ENCODE measurements at regions not wholly inside any gene's neighbourhood (a gene's known extent, or its start where the extent isn't known, plus 50 kb on each side); places are given as distances from the start of the nearest gene placed in this dataset.

- Histone ChIP-seq H3K4me1 (ENCODE audit: insufficient read depth, low read length) (peaks cover 5% of the 10 kb centered on the region; the same call in 1 of the 2 replicates), H3K36me3 (ENCODE audit: insufficient read depth, low read depth, low read length) (no peaks in the 10 kb centered on the region), H3K27ac (ENCODE audit: low read length) (no peak overlapping the region), H3K9ac (ENCODE audit: low read depth, low read length) (no peak overlapping the region), H3K9me3 (ENCODE audit: insufficient read depth, low read depth, low read length) (no peaks in the 10 kb centered on the region), H3K4me3 (ENCODE audit: low read length) (no peak overlapping the region), H3K27me3 (ENCODE audit: insufficient read depth, low read length) (peaks cover 18% of the 10 kb centered on the region; the same call in 1 of the 2 replicates)
These were observed 65.2 kb upstream of the TRABD2B start for GRCh38 chr1:48062353-48062752.

- Histone ChIP-seq H3K27me3 (ENCODE audit: insufficient read depth, low read length) (peaks cover 24% of the 10 kb centered on the region), H3K4me1 (ENCODE audit: insufficient read depth, low read length) (peaks cover 5% of the 10 kb centered on the region; the same call in 1 of the 2 replicates), H3K27ac (ENCODE audit: low read length) (no peak overlapping the region), H3K4me3 (ENCODE audit: low read length) (no peak overlapping the region), H3K9ac (ENCODE audit: low read depth, low read length) (no peak overlapping the region), H3K9me3 (ENCODE audit: insufficient read depth, low read depth, low read length) (no peaks in the 10 kb centered on the region), H3K36me3 (ENCODE audit: insufficient read depth, low read depth, low read length) (no peaks in the 10 kb centered on the region)
These were observed 64.3 kb upstream of the TRABD2B start for GRCh38 chr1:48061162-48062136.

GRCh38 chr1:48059289-48059688 lies 62.1 kb upstream of the TRABD2B start:
- H3K27me3 ChIP-seq (ENCODE audit: insufficient read depth, low read length), result peaks cover 36% of the 10 kb centered on the region
- no peak overlapping the region for H3K27ac ChIP-seq (ENCODE audit: low read length)
- no peak overlapping the region for H3K9ac ChIP-seq (ENCODE audit: low read depth, low read length)
- H3K36me3 ChIP-seq (ENCODE audit: insufficient read depth, low read depth, low read length), result no peaks in the 10 kb centered on the region
- no peak overlapping the region for H3K4me3 ChIP-seq (ENCODE audit: low read length)
- no peaks in the 10 kb centered on the region for H3K9me3 ChIP-seq (ENCODE audit: insufficient read depth, low read depth, low read length)
- H3K4me1 ChIP-seq (ENCODE audit: insufficient read depth, low read length), result peaks cover 5% of the 10 kb centered on the region; the same call in 1 of the 2 replicates

- Histone ChIP-seq H3K4me3 (ENCODE audit: low read length) (no peak overlapping the region), H3K36me3 (ENCODE audit: insufficient read depth, low read depth, low read length) (no peaks in the 10 kb centered on the region), H3K9me3 (ENCODE audit: insufficient read depth, low read depth, low read length) (no peaks in the 10 kb centered on the region), H3K9ac (ENCODE audit: low read depth, low read length) (no peak overlapping the region), H3K4me1 (ENCODE audit: insufficient read depth, low read length) (peaks cover 5% of the 10 kb centered on the region; the same call in 1 of the 2 replicates), H3K27ac (ENCODE audit: low read length) (no peak overlapping the region), H3K27me3 (ENCODE audit: insufficient read depth, low read length) (peaks cover 30% of the 10 kb centered on the region)
These were observed 61.2 kb upstream of the TRABD2B start for GRCh38 chr1:48058135-48059025.

GRCh38 chr1:48057249-48057648 lies 60.1 kb upstream of the TRABD2B start:
- Histone ChIP-seq H3K9me3 (ENCODE audit: insufficient read depth, low read depth, low read length) (no peaks in the 10 kb centered on the region), H3K27me3 (ENCODE audit: insufficient read depth, low read length) (peaks cover 27% of the 10 kb centered on the region), H3K36me3 (ENCODE audit: insufficient read depth, low read depth, low read length) (no peaks in the 10 kb centered on the region), H3K9ac (ENCODE audit: low read depth, low read length) (no peak overlapping the region), H3K27ac (ENCODE audit: low read length) (no peak overlapping the region), H3K4me3 (ENCODE audit: low read length) (no peak overlapping the region), H3K4me1 (ENCODE audit: insufficient read depth, low read length) (peaks cover 5% of the 10 kb centered on the region; the same call in 1 of the 2 replicates)

GRCh38 chr1:48055876-48056764 lies 58.9 kb upstream of the TRABD2B start:
- Histone ChIP-seq H3K4me3 (ENCODE audit: low read length) (no peak overlapping the region), H3K36me3 (ENCODE audit: insufficient read depth, low read depth, low read length) (no peaks in the 10 kb centered on the region), H3K9me3 (ENCODE audit: insufficient read depth, low read depth, low read length) (no peaks in the 10 kb centered on the region), H3K27me3 (ENCODE audit: insufficient read depth, low read length) (peaks cover 27% of the 10 kb centered on the region), H3K9ac (ENCODE audit: low read depth, low read length) (no peak overlapping the region), H3K4me1 (ENCODE audit: insufficient read depth, low read length) (peaks cover 5% of the 10 kb centered on the region; the same call in 1 of the 2 replicates), H3K27ac (ENCODE audit: low read length) (no peak overlapping the region)

GRCh38 chr1:48054232-48054631 lies 57.0 kb upstream of the TRABD2B start:
- Histone ChIP-seq H3K36me3 (ENCODE audit: insufficient read depth, low read depth, low read length) (no peaks in the 10 kb centered on the region), H3K27me3 (ENCODE audit: insufficient read depth, low read length) (peaks cover 25% of the 10 kb centered on the region), H3K9ac (ENCODE audit: low read depth, low read length) (no peak overlapping the region), H3K4me3 (ENCODE audit: low read length) (no peak overlapping the region), H3K4me1 (ENCODE audit: insufficient read depth, low read length) (no peaks in the 10 kb centered on the region), H3K9me3 (ENCODE audit: insufficient read depth, low read depth, low read length) (no peaks in the 10 kb centered on the region), H3K27ac (ENCODE audit: low read length) (no peak overlapping the region)

- Histone ChIP-seq H3K4me1 (ENCODE audit: insufficient read depth, low read length) (no peaks in the 10 kb centered on the region), H3K9ac (ENCODE audit: low read depth, low read length) (no peak overlapping the region), H3K4me3 (ENCODE audit: low read length) (no peak overlapping the region), H3K27me3 (ENCODE audit: insufficient read depth, low read length) (peaks cover 24% of the 10 kb centered on the region), H3K27ac (ENCODE audit: low read length) (no peak overlapping the region), H3K9me3 (ENCODE audit: insufficient read depth, low read depth, low read length) (no peaks in the 10 kb centered on the region), H3K36me3 (ENCODE audit: insufficient read depth, low read depth, low read length) (no peaks in the 10 kb centered on the region)
These were observed 55.7 kb upstream of the TRABD2B start for GRCh38 chr1:48052923-48053291.

GRCh38 chr1:48051466-48052126 lies 54.4 kb upstream of the TRABD2B start:
- peaks cover 19% of the 10 kb centered on the region for H3K27me3 ChIP-seq (ENCODE audit: insufficient read depth, low read length)
- no peak overlapping the region for H3K9ac ChIP-seq (ENCODE audit: low read depth, low read length)
- no peaks in the 10 kb centered on the region for H3K9me3 ChIP-seq (ENCODE audit: insufficient read depth, low read depth, low read length)
- no peaks in the 10 kb centered on the region for H3K4me1 ChIP-seq (ENCODE audit: insufficient read depth, low read length)
- H3K36me3 ChIP-seq (ENCODE audit: insufficient read depth, low read depth, low read length), result no peaks in the 10 kb centered on the region
- H3K27ac ChIP-seq (ENCODE audit: low read length), result no peak overlapping the region
- no peak overlapping the region for H3K4me3 ChIP-seq (ENCODE audit: low read length)

GRCh38 chr1:48049823-48050535 lies 52.8 kb upstream of the TRABD2B start:
- Histone ChIP-seq H3K27me3 (ENCODE audit: insufficient read depth, low read length) (peaks cover 9% of the 10 kb centered on the region; the same call in 1 of the 2 replicates), H3K36me3 (ENCODE audit: insufficient read depth, low read depth, low read length) (no peaks in the 10 kb centered on the region), H3K4me1 (ENCODE audit: insufficient read depth, low read length) (no peaks in the 10 kb centered on the region), H3K9ac (ENCODE audit: low read depth, low read length) (no peak overlapping the region), H3K9me3 (ENCODE audit: insufficient read depth, low read depth, low read length) (no peaks in the 10 kb centered on the region), H3K4me3 (ENCODE audit: low read length) (no peak overlapping the region), H3K27ac (ENCODE audit: low read length) (no peak overlapping the region)
